ENCODE measurements at regions not wholly inside any gene's neighbourhood (a gene's known extent, or its start where the extent isn't known, plus 50 kb on each side); places are given as distances from the start of the nearest gene placed in this dataset.

DNA sequence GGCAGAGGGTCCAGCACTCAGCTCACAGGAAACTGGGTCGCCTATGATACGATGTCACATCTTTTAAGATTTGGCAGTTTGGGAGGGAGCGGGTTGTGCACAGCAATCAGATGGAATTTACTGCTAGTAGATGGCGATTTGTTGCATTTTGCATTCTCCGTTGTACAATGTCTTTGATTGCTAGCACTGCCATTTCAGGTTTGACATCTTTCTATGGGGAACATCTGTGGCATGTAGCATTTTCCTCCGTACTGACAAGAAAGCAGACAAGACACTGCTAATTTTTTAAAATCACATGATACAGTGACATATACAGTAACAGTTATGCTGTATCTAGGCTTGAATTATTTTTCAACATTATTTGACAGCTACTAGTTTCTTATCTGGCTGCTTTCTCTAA is 119.7 kb upstream of the PCSK2 start (continued):
- TF ChIP-seq, protein P1, sequence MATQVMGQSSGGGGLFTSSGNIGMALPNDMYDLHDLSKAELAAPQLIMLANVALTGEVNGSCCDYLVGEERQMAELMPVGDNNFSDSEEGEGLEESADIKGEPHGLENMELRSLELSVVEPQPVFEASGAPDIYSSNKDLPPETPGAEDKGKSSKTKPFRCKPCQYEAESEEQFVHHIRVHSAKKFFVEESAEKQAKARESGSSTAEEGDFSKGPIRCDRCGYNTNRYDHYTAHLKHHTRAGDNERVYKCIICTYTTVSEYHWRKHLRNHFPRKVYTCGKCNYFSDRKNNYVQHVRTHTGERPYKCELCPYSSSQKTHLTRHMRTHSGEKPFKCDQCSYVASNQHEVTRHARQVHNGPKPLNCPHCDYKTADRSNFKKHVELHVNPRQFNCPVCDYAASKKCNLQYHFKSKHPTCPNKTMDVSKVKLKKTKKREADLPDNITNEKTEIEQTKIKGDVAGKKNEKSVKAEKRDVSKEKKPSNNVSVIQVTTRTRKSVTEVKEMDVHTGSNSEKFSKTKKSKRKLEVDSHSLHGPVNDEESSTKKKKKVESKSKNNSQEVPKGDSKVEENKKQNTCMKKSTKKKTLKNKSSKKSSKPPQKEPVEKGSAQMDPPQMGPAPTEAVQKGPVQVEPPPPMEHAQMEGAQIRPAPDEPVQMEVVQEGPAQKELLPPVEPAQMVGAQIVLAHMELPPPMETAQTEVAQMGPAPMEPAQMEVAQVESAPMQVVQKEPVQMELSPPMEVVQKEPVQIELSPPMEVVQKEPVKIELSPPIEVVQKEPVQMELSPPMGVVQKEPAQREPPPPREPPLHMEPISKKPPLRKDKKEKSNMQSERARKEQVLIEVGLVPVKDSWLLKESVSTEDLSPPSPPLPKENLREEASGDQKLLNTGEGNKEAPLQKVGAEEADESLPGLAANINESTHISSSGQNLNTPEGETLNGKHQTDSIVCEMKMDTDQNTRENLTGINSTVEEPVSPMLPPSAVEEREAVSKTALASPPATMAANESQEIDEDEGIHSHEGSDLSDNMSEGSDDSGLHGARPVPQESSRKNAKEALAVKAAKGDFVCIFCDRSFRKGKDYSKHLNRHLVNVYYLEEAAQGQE (IDR thresholded peaks at IDR 0.05; ENCODE audit: low read depth, low read length) = no peak
- TF ChIP-seq NRF1 (IDR thresholded peaks at IDR 0.05; ENCODE audit: low read depth, low read length) = no peak

DNA sequence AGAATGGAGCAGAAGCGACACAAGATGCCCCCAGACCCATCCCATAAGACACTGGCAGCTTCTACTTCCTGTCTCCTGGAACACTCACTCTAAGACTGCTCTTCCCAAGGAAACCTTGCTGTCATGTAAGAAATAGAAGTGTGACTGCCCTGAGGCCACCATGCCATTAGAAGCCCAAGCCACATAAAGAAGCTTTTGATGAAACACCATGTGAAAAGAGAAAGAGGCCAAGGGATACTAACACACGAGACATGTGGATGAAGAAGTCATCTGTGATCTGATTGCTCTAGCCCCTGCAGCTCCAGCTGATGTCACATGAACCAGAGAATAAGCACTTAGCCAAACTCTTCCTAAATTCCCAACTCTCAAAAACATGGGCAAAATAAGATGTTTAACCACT is 117.9 kb upstream of the PCSK2 start:
- Histone ChIP-seq H3K4me3 (ENCODE audit: low read depth in 2 of 2, low read length in 1 of 2) (no peak overlapping the region), H3K9me2 (no peaks in the 10 kb centered on the region), H4K20me1 (ENCODE audit: insufficient read depth) (no peaks in the 10 kb centered on the region), H2AFZ (ENCODE audit: low read depth) (no peak overlapping the region), H3F3A (replicated peaks; ENCODE audit: insufficient read depth) (no peaks in the 10 kb centered on the region), H3K27me3 (ENCODE audit: insufficient read depth) (no peaks in the 10 kb centered on the region), H3K36me3 (replicated peaks in 1 of 2; ENCODE audit: control insufficient read depth in 1 of 2, insufficient read depth in 2 of 2, low read length in 1 of 2) (no peaks in the 10 kb centered on the region), H3K9ac (no peak overlapping the region), H3K79me2 (ENCODE audit: insufficient read depth) (no peaks in the 10 kb centered on the region), H3K27ac (ENCODE audit: low read depth in 2 of 2, low read length in 1 of 2) (no peak overlapping the region), H3K4me1 (ENCODE audit: control insufficient read depth in 1 of 2, insufficient read depth in 2 of 2, low read depth in 1 of 2, low read length in 1 of 2) (no peaks in the 10 kb centered on the region), H3K4me2 (no peak overlapping the region), H3K9me3 (no peaks in the 10 kb centered on the region)
- CTCF ChIA-PET = no interaction called here
- DNase-seq = no peak
- POLR2A ChIA-PET = no interaction called here
- WGBS (ENCODE audit: low lambda C conversion rate) = 6% methylated on average over 2 of the region's 2 CpGs
- TF ChIP-seq RXRA (IDR thresholded peaks at IDR 0.05; ENCODE audit: borderline replicate concordance, low read depth) = no peak
- TF ChIP-seq RAD21 (IDR thresholded peaks at IDR 0.05; ENCODE audit: low read length) = no peak
- TF ChIP-seq JUND (IDR thresholded peaks at IDR 0.05) = no peak
- TF ChIP-seq GABPA (IDR thresholded peaks at IDR 0.05; ENCODE audit: low read depth) = no peak
- TF ChIP-seq TEAD4 (IDR thresholded peaks at IDR 0.05; ENCODE audit: borderline replicate concordance, insufficient read depth) = no peak
- TF ChIP-seq, protein P2, sequence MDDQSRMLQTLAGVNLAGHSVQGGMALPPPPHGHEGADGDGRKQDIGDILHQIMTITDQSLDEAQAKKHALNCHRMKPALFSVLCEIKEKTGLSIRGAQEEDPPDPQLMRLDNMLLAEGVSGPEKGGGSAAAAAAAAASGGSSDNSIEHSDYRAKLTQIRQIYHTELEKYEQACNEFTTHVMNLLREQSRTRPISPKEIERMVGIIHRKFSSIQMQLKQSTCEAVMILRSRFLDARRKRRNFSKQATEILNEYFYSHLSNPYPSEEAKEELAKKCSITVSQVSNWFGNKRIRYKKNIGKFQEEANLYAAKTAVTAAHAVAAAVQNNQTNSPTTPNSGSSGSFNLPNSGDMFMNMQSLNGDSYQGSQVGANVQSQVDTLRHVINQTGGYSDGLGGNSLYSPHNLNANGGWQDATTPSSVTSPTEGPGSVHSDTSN (IDR thresholded peaks at IDR 0.05) = no peak
- TF ChIP-seq SMC3 (IDR thresholded peaks at IDR 0.05; ENCODE audit: low read depth, low read length) = no peak
- TF ChIP-seq, protein P1 (IDR thresholded peaks at IDR 0.05; ENCODE audit: low read depth, low read length) = no peak
- TF ChIP-seq TAF1 (IDR thresholded peaks at IDR 0.05; ENCODE audit: borderline replicate concordance, low read depth, low read length) = no peak
- no peak for TF ChIP-seq FOXM1 (IDR thresholded peaks at IDR 0.05; ENCODE audit: low read depth)
- TF ChIP-seq FOSL2 (IDR thresholded peaks at IDR 0.05; ENCODE audit: borderline replicate concordance, low read depth) = no peak
- TF ChIP-seq EP300 (IDR thresholded peaks at IDR 0.05; ENCODE audit: borderline replicate concordance in 1 of 2, low read depth in 1 of 2, low read length in 1 of 2) = no peak

All from SK-N-SH (cell line).